Neural cell (in vitro differentiated cells): ENCODE measurements at regions not wholly inside any gene's neighbourhood (a gene's known extent, or its start where the extent isn't known, plus 50 kb on each side); places are given as distances from the start of the nearest gene placed in this dataset.

Experiments
- H2AFZ ChIP-seq: fragments of 200-600, 300-800 bp; sonication (generic), shearing (Covaris generic); 2 replicates; pipeline ENCODE4 v1.6.0; 2014; ENCODE audit warnings: low read depth, mild to moderate bottlenecking, antibody characterized with exemption, low read length, moderate library complexity
- H3F3A ChIP-seq: fragments of 200-600 bp; shearing (Covaris generic); 2 replicates; pipeline ENCODE4 v1.6.1; 2016; ENCODE audit warnings: mild to moderate bottlenecking, moderate library complexity, mixed read lengths, antibody characterized with exemption, low read length; ENCODE audit not compliant: insufficient read depth, poor library complexity, severe bottlenecking
- H3K27ac ChIP-seq: fragments of 200-600, 300-800 bp; sonication (generic), shearing (Covaris generic); 2 replicates; pipeline ENCODE4 v1.5.1; 2014; ENCODE audit warnings: mild to moderate bottlenecking, low read length, moderate library complexity
- H3K27me3 ChIP-seq: fragments of 300-800, 200-600 bp; sonication (generic), shearing (Covaris generic); 2 replicates; pipeline ENCODE4 v1.6.0; 2014; ENCODE audit warnings: mild to moderate bottlenecking, low read depth, low read length, moderate library complexity; ENCODE audit not compliant: insufficient read depth
- H3K36me3 ChIP-seq: fragments of 300-800, 200-600 bp; sonication (generic), shearing (Covaris generic); 2 replicates; pipeline ENCODE4 v1.5.1; 2014; ENCODE audit warnings: mild to moderate bottlenecking, antibody characterized with exemption, low read length, moderate library complexity; ENCODE audit not compliant: insufficient read depth
- H3K4me2 ChIP-seq: fragments of 300-800, 200-600 bp; sonication (generic), shearing (Covaris generic); 2 replicates; pipeline ENCODE4 v1.6.0; 2014; ENCODE audit warnings: mild to moderate bottlenecking, low read length
- H3K4me3 ChIP-seq: fragments of 300-800, 200-600 bp; sonication (generic), shearing (Covaris generic); 2 replicates; pipeline ENCODE4 v1.5.1; 2014; ENCODE audit warnings: mild to moderate bottlenecking, low read length, moderate library complexity
- H3K79me2 ChIP-seq: fragments of 200-600 bp; shearing (Covaris generic); replicated peaks from 2 replicates; pipeline ENCODE4 v1.6.0; 2014; ENCODE audit warnings: mild to moderate bottlenecking, low read length, moderate library complexity; ENCODE audit not compliant: insufficient read depth
- H3K9ac ChIP-seq: fragments of 300-800, 200-600 bp; sonication (generic), shearing (Covaris generic); 2 replicates; pipeline ENCODE4 v1.6.1; 2016; ENCODE audit warnings: mild to moderate bottlenecking, low read length, mixed read lengths
- H3K9me2 ChIP-seq: fragments of 200-600 bp; shearing (Covaris generic); 2 replicates; pipeline ENCODE4 v1.6.1; 2016; ENCODE audit warnings: mild to moderate bottlenecking, low read length, mixed read lengths; ENCODE audit not compliant: insufficient read depth
- H3K9me3 ChIP-seq: fragments of 200-600, 300-800 bp; sonication (generic), shearing (Covaris generic); 2 replicates; pipeline ENCODE4 v1.6.1; 2016; ENCODE audit warnings: mild to moderate bottlenecking, mixed run types, low read length, moderate library complexity, mixed read lengths
- H4K20me1 ChIP-seq: fragments of 200-600 bp; shearing (Covaris generic); 2 replicates; pipeline ENCODE4 v1.6.1; 2016; ENCODE audit warnings: mild to moderate bottlenecking, mixed run types; ENCODE audit not compliant: insufficient read depth
- CTCF ChIP-seq: fragments of 450-650 bp; IDR thresholded peaks from 2 replicates; pipeline ENCODE4 v1.5.1; 2014; ENCODE audit warnings: antibody characterized with exemption, mild to moderate bottlenecking, moderate library complexity; ENCODE audit not compliant: poor library complexity, severe bottlenecking
- EP300 ChIP-seq: fragments of 450-650 bp; conservative IDR thresholded peaks from 2 replicates; pipeline ENCODE4 v1.6.1; 2014; ENCODE audit warnings: antibody characterized with exemption, mild to moderate bottlenecking, moderate library complexity; ENCODE audit not compliant: poor library complexity, severe bottlenecking
- EZH2 ChIP-seq: fragments of 200-600, 300-800 bp; shearing (Covaris generic), sonication (generic); IDR thresholded peaks from 2 replicates; pipeline ENCODE4 v1.6.1; 2014; ENCODE audit warnings: antibody characterized with exemption, low read length, borderline replicate concordance, mild to moderate bottlenecking; ENCODE audit not compliant: insufficient read depth, poor library complexity, severe bottlenecking
- MXI1 ChIP-seq: fragments of 450-650 bp; conservative IDR thresholded peaks from 2 replicates; pipeline ENCODE4 v1.6.1; 2014; ENCODE audit warnings: antibody characterized with exemption, mild to moderate bottlenecking; ENCODE audit not compliant: poor library complexity, severe bottlenecking
- POLR2AphosphoS5 ChIP-seq: IDR thresholded peaks from 2 replicates; pipeline ENCODE4 v1.6.1; 2012
- RAD21 ChIP-seq: fragments of 450-650 bp; conservative IDR thresholded peaks from 2 replicates; pipeline ENCODE4 v1.6.1; 2014; ENCODE audit warnings: antibody characterized with exemption, mild to moderate bottlenecking, moderate library complexity
- REST ChIP-seq: IDR thresholded peaks from 2 replicates; pipeline ENCODE4 v1.6.1; 2012; ENCODE audit warnings: borderline replicate concordance
- SMC3 ChIP-seq: fragments of 450-650 bp; conservative IDR thresholded peaks from 2 replicates; pipeline ENCODE4 v1.6.1; 2014; ENCODE audit warnings: antibody characterized with exemption, mild to moderate bottlenecking, moderate library complexity; ENCODE audit not compliant: poor library complexity
- TAF1 ChIP-seq: IDR thresholded peaks from 2 replicates; pipeline ENCODE4 v1.6.1; 2012; ENCODE audit warnings: low read depth

GRCh38 chr13:37397535-37397934 is 201.0 kb downstream of the POSTN start:
- Histone ChIP-seq H2AFZ (no peak overlapping the region), H3K27me3 (no peaks in the 10 kb centered on the region), H3K9me2 (no peaks in the 10 kb centered on the region), H3K4me2 (no peak overlapping the region), H3K36me3 (no peaks in the 10 kb centered on the region), H3K9me3 (no peaks in the 10 kb centered on the region), H3K27ac (no peak overlapping the region), H3F3A (no peaks in the 10 kb centered on the region), H3K79me2 (no peaks in the 10 kb centered on the region), H4K20me1 (no peaks in the 10 kb centered on the region), H3K4me3 (no peak overlapping the region), H3K9ac (no peak overlapping the region)
- no peak for TF ChIP-seq CTCF
- no peak for TF ChIP-seq RAD21
- TF ChIP-seq POLR2AphosphoS5 = no peak
- no peak for TF ChIP-seq TAF1
- TF ChIP-seq SMC3 = no peak
- no peak for TF ChIP-seq EP300
- no peak for TF ChIP-seq REST
- no peak for TF ChIP-seq EZH2
- TF ChIP-seq MXI1 = no peak

- Histone ChIP-seq H3K4me2 (no peak overlapping the region), H3K79me2 (no peaks in the 10 kb centered on the region), H3K36me3 (no peaks in the 10 kb centered on the region), H3K9me3 (no peaks in the 10 kb centered on the region), H3K9ac (no peak overlapping the region), H4K20me1 (no peaks in the 10 kb centered on the region), H2AFZ (no peak overlapping the region), H3F3A (no peaks in the 10 kb centered on the region), H3K4me3 (no peak overlapping the region), H3K27me3 (no peaks in the 10 kb centered on the region), H3K27ac (no peak overlapping the region), H3K9me2 (no peaks in the 10 kb centered on the region)
- no peak for TF ChIP-seq CTCF
- no peak for TF ChIP-seq POLR2AphosphoS5
- no peak for TF ChIP-seq TAF1
- TF ChIP-seq MXI1 = no peak
These were observed 203.0 kb downstream of the POSTN start for GRCh38 chr13:37395544-37395943.
